HepG2 (cell line): ENCODE measurements at regions not wholly inside any gene's neighbourhood (a gene's known extent, or its start where the extent isn't known, plus 50 kb on each side); places are given as distances from the start of the nearest gene placed in this dataset.

ENCODE experiments used
- ATAC-seq: fragments of 200-7000 bp; cut with Tn5 transposase; 3 replicates; pipeline ENCODE4 v1.9.1; 2020; ENCODE audit warnings: mild to moderate bottlenecking, moderate library complexity
- BruUV-seq: library from RNA; stranded (reverse); fragments of 400-500 nt; replicated peaks from 2 replicates; lab custom pipeline; 2021; lab: Mats Ljungman, UMichigan
- CTCF ChIA-PET: fragments of 300-600 bp; formaldehyde crosslinking; extraction: SDS; loops from one replicate; lab custom pipeline; 2021; ENCODE audit warnings: low total read pairs, inconsistent platforms, low intra/inter-chr PET ratio; lab: Yijun Ruan, JAX
- POLR2A ChIA-PET: fragments of 350-600 bp; sonication (Branson Sonifier 250); formaldehyde crosslinking; loops from one replicate; lab custom pipeline; 2020; ENCODE audit warnings: antibody characterized with exemption, inconsistent platforms; lab: Yijun Ruan, JAX
- DNase-seq: peaks from one replicate; pipeline ENCODE4 v3.0.0-alpha.2; 2015; ENCODE audit warnings: low spot score
- FAIRE-seq: peaks from 3 replicates; lab custom pipeline; 2011; peaks lifted over from hg19 to GRCh38; lab: Jason Lieb, UNC
- H2AFZ ChIP-seq: one replicate; pipeline ENCODE4 v1.6.1; 2011; ENCODE audit warnings: low read length, inconsistent platforms
- H3K27ac ChIP-seq: fragments of 300-600 bp; 3 replicates; pipeline ENCODE4 v1.8.0; 2011; ENCODE audit warnings: mixed run types, mild to moderate bottlenecking, mixed read lengths, low read length, inconsistent platforms; ENCODE audit not compliant: insufficient read depth; ENCODE audit errors: extremely low read length
- H3K27me3 ChIP-seq, 2 experiments: fragments of 200-600 bp in 1 of 2; 2 replicates in 1 of 2; 3 replicates in 1 of 2; pipeline versions ENCODE4 v1.6.0 to v1.8.0; 2011; ENCODE audit warnings: low read length in 2 of 2, mild to moderate bottlenecking in 2 of 2, moderate library complexity in 2 of 2, inconsistent platforms in 1 of 2; ENCODE audit not compliant: insufficient read depth in 2 of 2, control insufficient read depth in 1 of 2
- H3K36me3 ChIP-seq, 2 experiments: fragments of 200-600 bp in 1 of 2; replicated peaks in 1 of 2; 2 replicates in 1 of 2; 3 replicates in 1 of 2; pipeline versions ENCODE4 v1.5.1 to v1.8.0; 2011; ENCODE audit warnings: low read length in 2 of 2, inconsistent platforms in 1 of 2; ENCODE audit not compliant: insufficient read depth in 2 of 2, control insufficient read depth in 1 of 2
- H3K4me1 ChIP-seq: 2 replicates; pipeline ENCODE4 v1.5.1; 2012; ENCODE audit warnings: low read length, inconsistent platforms; ENCODE audit not compliant: insufficient read depth
- H3K4me2 ChIP-seq: 2 replicates; pipeline ENCODE4 v1.6.0; 2011; ENCODE audit warnings: low read depth, low read length, inconsistent platforms
- H3K4me3 ChIP-seq, 3 experiments: fragments of 200-600 bp in 1 of 3; sonication (generic), shearing (Covaris generic) in 1 of 3; replicated peaks in 1 of 3; 2 replicates each; pipeline ENCODE4 v1.5.1; 2011 to 2016; ENCODE audit warnings: low read length in 3 of 3, inconsistent platforms in 2 of 3, low read depth in 2 of 3, mild to moderate bottlenecking in 2 of 3, control low read depth in 1 of 3, mixed read lengths in 1 of 3; ENCODE audit not compliant: insufficient read depth in 1 of 3
- H3K79me2 ChIP-seq: one replicate; pipeline ENCODE4 v1.6.1; 2011; ENCODE audit warnings: low read length, inconsistent platforms; ENCODE audit not compliant: insufficient read depth
- H3K9ac ChIP-seq: 2 replicates; pipeline ENCODE4 v1.6.0; 2011; ENCODE audit warnings: mild to moderate bottlenecking, low read depth, low read length, inconsistent platforms; ENCODE audit not compliant: insufficient read depth
- H3K9me3 ChIP-seq: 2 replicates; pipeline ENCODE4 v1.5.1; 2012; ENCODE audit warnings: mild to moderate bottlenecking, low read length
- H4K20me1 ChIP-seq: 2 replicates; pipeline ENCODE4 v1.6.0; 2011; ENCODE audit warnings: inconsistent platforms, mild to moderate bottlenecking, low read length, moderate library complexity; ENCODE audit not compliant: insufficient read depth
- GATA4 ChIP-seq: sonication (generic); IDR thresholded peaks from 2 replicates; pipeline ENCODE4 v1.6.1; 2016; ENCODE audit warnings: antibody characterized with exemption, low read depth, borderline replicate concordance
- KLF12 ChIP-seq: sonication (generic); formaldehyde crosslinking; IDR thresholded peaks from 2 replicates; pipeline ENCODE4 v1.4.0; 2020; ENCODE audit warnings: missing genetic modification reagents, borderline replicate concordance
- NFRKB ChIP-seq: fragments of 450-650 bp; IDR thresholded peaks from 2 replicates; pipeline ENCODE4 v1.6.1; 2017
- NKX3-1 ChIP-seq: sonication (generic); formaldehyde crosslinking; IDR thresholded peaks from 2 replicates; pipeline ENCODE4 v1.5.0; 2020; ENCODE audit warnings: missing genetic modification reagents
- SUZ12 ChIP-seq: fragments of 150-350 bp; IDR thresholded peaks from 2 replicates; pipeline ENCODE4 v1.6.1; 2014; ENCODE audit warnings: low read depth, low read length
- TBL1XR1 ChIP-seq: fragments of 150-350 bp; IDR thresholded peaks from 2 replicates; pipeline ENCODE4 v1.6.1; 2014; ENCODE audit warnings: borderline replicate concordance, low read length; ENCODE audit not compliant: partially characterized antibody
- TGIF2 ChIP-seq: IDR thresholded peaks from 2 replicates; pipeline ENCODE4 v1.6.1; 2016; ENCODE audit warnings: control low read depth, missing compliant biosample characterization
- THAP11 ChIP-seq: IDR thresholded peaks from 2 replicates; pipeline ENCODE4 v1.6.1; 2016; ENCODE audit warnings: missing biosample characterization, missing genetic modification reagents
- WIZ ChIP-seq: sonication (generic); formaldehyde crosslinking; IDR thresholded peaks from 2 replicates; pipeline ENCODE4 v1.5.1; 2020; ENCODE audit warnings: mild to moderate bottlenecking, missing genetic modification reagents
- ZNF292 ChIP-seq: sonication (generic); formaldehyde crosslinking; IDR thresholded peaks from 2 replicates; pipeline ENCODE4 v1.8.1; 2022; ENCODE audit warnings: mild to moderate bottlenecking, low read depth, missing genetic modification reagents, borderline replicate concordance
- ZNF564 ChIP-seq: sonication (generic); formaldehyde crosslinking; IDR thresholded peaks from 2 replicates; pipeline ENCODE4 v1.8.1; 2023; ENCODE audit warnings: mild to moderate bottlenecking, missing genetic modification reagents
- ZNF570 ChIP-seq: sonication (generic); formaldehyde crosslinking; IDR thresholded peaks from 2 replicates; pipeline ENCODE4 v1.4.0; 2020; ENCODE audit warnings: mild to moderate bottlenecking, missing genetic modification reagents, borderline replicate concordance
- ZNF572 ChIP-seq: sonication (generic); formaldehyde crosslinking; IDR thresholded peaks from 2 replicates; pipeline ENCODE4 v1.5.1; 2020; ENCODE audit warnings: mild to moderate bottlenecking, missing genetic modification reagents
- ZSCAN25 ChIP-seq: sonication (generic); formaldehyde crosslinking; IDR thresholded peaks from 2 replicates; pipeline ENCODE4 v1.8.0; 2022; ENCODE audit warnings: mild to moderate bottlenecking, missing genetic modification reagents
- WGBS: methylation state at CpG from one replicate; pipeline ENCODE4 v1.1.6; 2017; ENCODE audit warnings: low lambda C conversion rate; 5-methylcytosine and 5-hydroxymethylcytosine counted together
- in situ Hi-C: cut with HindIII; loops from 2 replicates; pipeline ENCODE4 v1.10.0; 2017; ENCODE audit warnings: low pct_unique_long_range_greater_than_20kb; ENCODE audit not compliant: extremely low pct_ligation_motif_present
- intact Hi-C: fragments of 100-400 bp; cut with micrococcal nuclease; formaldehyde crosslinking; loops from one replicate; pipeline ENCODE4 v1.10.0; 2022; ENCODE audit not compliant: unreplicated experiment
- TF ChIP-seq, protein P1 (sequence below): sonication (generic); formaldehyde crosslinking; IDR thresholded peaks from 2 replicates; pipeline ENCODE4 v1.4.0; 2020; ENCODE audit warnings: missing genetic modification reagents, mild to moderate bottlenecking, borderline replicate concordance
- TF ChIP-seq, protein P2 (sequence below): sonication (generic); formaldehyde crosslinking; IDR thresholded peaks from 2 replicates; pipeline ENCODE4 v1.4.0; 2020; ENCODE audit warnings: mild to moderate bottlenecking, missing genetic modification reagents
- TF ChIP-seq, protein P3 (sequence below): sonication (generic); formaldehyde crosslinking; IDR thresholded peaks from 2 replicates; pipeline ENCODE4 v1.5.1; 2020; ENCODE audit warnings: mild to moderate bottlenecking, missing genetic modification reagents, moderate library complexity

DNA sequence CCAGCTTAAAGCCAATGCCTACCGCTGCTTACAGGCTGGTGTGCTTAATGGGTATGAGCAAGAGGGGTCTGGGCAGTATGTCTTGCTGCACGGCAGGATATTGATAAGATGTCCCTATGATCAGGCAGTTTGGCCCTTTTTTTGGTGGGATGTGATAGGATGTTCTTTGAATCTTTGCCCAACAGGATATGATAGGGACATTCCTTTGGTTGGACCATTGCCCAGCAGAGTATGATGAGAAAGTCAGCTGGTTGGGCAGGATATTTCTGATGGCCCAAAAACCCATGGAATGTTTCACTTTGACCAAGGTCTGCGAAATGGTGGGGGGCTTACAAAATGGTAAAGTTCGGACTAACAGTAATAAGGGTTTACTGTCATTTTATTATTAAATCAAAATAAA, 1060.6 kb downstream of the STIM2 start (continued):
- TF ChIP-seq, protein P1, sequence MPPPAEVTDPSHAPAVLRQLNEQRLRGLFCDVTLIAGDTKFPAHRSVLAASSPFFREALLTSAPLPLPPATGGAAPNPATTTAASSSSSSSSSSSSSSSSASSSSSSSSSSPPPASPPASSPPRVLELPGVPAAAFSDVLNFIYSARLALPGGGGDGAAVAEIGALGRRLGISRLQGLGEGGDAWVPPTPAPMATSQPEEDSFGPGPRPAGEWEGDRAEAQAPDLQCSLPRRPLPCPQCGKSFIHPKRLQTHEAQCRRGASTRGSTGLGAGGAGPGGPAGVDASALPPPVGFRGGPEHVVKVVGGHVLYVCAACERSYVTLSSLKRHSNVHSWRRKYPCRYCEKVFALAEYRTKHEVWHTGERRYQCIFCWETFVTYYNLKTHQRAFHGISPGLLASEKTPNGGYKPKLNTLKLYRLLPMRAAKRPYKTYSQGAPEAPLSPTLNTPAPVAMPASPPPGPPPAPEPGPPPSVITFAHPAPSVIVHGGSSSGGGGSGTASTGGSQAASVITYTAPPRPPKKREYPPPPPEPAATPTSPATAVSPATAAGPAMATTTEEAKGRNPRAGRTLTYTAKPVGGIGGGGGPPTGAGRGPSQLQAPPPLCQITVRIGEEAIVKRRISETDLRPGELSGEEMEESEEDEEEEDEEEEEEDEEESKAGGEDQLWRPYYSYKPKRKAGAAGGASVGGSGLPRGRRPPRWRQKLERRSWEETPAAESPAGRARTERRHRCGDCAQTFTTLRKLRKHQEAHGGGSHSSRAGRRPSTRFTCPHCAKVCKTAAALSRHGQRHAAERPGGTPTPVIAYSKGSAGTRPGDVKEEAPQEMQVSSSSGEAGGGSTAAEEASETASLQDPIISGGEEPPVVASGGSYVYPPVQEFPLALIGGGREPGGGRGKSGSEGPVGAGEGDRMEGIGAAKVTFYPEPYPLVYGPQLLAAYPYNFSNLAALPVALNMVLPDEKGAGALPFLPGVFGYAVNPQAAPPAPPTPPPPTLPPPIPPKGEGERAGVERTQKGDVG (CRISPR knock-in tag): no peak
- TF ChIP-seq THAP11 (CRISPR knock-in tag): no peak
- TF ChIP-seq, protein P2, sequence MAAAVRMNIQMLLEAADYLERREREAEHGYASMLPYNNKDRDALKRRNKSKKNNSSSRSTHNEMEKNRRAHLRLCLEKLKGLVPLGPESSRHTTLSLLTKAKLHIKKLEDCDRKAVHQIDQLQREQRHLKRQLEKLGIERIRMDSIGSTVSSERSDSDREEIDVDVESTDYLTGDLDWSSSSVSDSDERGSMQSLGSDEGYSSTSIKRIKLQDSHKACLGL: no peak

DNA sequence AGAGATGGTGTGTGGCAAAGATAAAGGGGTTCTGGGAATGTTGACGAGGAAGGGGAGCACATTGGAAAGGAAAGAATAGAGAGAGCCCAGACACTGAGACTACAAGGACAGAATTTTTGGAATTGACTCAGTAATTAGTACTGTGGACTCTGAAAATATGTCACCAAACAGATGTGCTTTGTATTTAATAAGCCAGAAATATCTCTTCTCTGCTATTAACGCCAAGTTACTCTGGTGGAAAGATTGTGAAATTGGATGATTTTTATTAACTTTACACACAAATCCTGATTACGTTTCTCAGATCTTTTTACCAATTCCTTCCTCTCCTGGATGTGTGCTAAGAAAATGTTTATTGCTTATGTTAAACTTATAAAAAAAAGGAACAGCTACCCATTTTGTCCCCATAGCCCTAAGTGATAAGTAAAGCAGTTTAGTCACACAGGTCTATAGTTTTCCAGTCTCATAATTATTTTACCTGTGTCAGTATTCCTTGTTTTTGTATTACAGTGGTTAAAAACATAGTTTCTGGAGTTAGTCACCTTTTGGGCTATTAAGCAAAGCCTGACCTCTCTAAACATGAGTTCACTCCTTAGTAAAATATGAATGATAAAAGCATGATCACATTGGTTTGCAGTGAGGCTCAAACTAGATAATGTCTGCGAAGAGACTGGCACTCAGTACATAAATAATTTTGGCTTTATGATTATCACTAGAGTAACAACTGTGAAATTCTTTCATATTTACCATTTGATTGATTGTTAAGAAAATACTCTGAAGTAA, 1068.3 kb downstream of the STIM2 start:
- FAIRE-seq: no peak
- BruUV-seq: no TSS peak
- no peak overlapping the region for H3K4me3 ChIP-seq
- H3K27ac ChIP-seq: no peak overlapping the region
- no peaks in the 10 kb centered on the region for H3K27me3 ChIP-seq
- no peaks in the 10 kb centered on the region for H3K4me1 ChIP-seq
- ChIA-PET CTCF (no interaction called here), POLR2A (no interaction called here)
- no peak for DNase-seq
- no peaks in the 10 kb centered on the region for H3K36me3 ChIP-seq
- no peaks in the 10 kb centered on the region for H4K20me1 ChIP-seq
- H2AFZ ChIP-seq: no peak overlapping the region
- H3K9me3 ChIP-seq: peaks cover 27% of the 10 kb centered on the region
- WGBS: under 1% methylated on average over 4 of the region's 4 CpGs
- no peak for ATAC-seq
- in situ Hi-C loops: no loop called here
- H3K4me2 ChIP-seq: no peak overlapping the region
- no peak overlapping the region for H3K9ac ChIP-seq
- no peaks in the 10 kb centered on the region for H3K79me2 ChIP-seq
- intact Hi-C loops: no loop called here
- TF ChIP-seq WIZ (CRISPR knock-in tag) (no peak), ZSCAN25 (CRISPR knock-in tag) (no peak), GATA4 (no peak), NKX3-1 (CRISPR knock-in tag) (no peak), ZNF564 (CRISPR knock-in tag) (no peak), KLF12 (CRISPR knock-in tag) (no peak), TBL1XR1 (no peak), TGIF2 (CRISPR knock-in tag) (no peak), ZNF292 (CRISPR knock-in tag) (no peak), ZNF572 (CRISPR knock-in tag) (no peak), SUZ12 (no peak), NFRKB (no peak), ZNF570 (no peak)
- TF ChIP-seq, protein P3, sequence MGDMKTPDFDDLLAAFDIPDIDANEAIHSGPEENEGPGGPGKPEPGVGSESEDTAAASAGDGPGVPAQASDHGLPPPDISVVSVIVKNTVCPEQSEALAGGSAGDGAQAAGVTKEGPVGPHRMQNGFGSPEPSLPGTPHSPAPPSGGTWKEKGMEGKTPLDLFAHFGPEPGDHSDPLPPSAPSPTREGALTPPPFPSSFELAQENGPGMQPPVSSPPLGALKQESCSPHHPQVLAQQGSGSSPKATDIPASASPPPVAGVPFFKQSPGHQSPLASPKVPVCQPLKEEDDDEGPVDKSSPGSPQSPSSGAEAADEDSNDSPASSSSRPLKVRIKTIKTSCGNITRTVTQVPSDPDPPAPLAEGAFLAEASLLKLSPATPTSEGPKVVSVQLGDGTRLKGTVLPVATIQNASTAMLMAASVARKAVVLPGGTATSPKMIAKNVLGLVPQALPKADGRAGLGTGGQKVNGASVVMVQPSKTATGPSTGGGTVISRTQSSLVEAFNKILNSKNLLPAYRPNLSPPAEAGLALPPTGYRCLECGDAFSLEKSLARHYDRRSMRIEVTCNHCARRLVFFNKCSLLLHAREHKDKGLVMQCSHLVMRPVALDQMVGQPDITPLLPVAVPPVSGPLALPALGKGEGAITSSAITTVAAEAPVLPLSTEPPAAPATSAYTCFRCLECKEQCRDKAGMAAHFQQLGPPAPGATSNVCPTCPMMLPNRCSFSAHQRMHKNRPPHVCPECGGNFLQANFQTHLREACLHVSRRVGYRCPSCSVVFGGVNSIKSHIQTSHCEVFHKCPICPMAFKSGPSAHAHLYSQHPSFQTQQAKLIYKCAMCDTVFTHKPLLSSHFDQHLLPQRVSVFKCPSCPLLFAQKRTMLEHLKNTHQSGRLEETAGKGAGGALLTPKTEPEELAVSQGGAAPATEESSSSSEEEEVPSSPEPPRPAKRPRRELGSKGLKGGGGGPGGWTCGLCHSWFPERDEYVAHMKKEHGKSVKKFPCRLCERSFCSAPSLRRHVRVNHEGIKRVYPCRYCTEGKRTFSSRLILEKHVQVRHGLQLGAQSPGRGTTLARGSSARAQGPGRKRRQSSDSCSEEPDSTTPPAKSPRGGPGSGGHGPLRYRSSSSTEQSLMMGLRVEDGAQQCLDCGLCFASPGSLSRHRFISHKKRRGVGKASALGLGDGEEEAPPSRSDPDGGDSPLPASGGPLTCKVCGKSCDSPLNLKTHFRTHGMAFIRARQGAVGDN: no peak
